ENCODE measurements at regions not wholly inside any gene's neighbourhood (a gene's known extent, or its start where the extent isn't known, plus 50 kb on each side); places are given as distances from the start of the nearest gene placed in this dataset.

DNA sequence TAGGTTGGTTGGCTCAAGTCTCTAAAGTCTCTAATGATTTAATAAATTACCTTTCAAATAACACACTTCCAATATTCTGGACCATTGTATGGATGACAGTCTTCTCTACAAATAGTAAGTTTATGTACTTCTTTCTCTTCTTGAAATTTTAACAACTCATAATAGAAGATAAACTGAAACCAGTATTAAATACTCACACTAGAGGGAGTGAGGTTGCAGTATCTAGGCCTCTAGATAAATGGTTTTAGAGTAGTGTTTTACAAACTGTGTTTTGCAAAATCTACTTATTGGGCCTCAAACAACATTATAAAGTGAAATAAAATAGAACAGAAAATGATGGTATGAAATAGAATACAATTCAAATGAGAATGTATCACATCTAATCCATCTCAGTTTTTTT is 479.9 kb upstream of the BRINP3 start:
- H3K4me1 Mint-ChIP-seq (ENCODE audit: low read depth, unreplicated experiment) = no peaks in the 10 kb centered on the region
- no peak for FAIRE-seq

GRCh38 chr1:190963321-190963720 is 485.7 kb upstream of the BRINP3 start:
- no peaks in the 10 kb centered on the region for H3K79me2 ChIP-seq (ENCODE audit: insufficient read depth, low read length)
- H3K4me3 Mint-ChIP-seq (ENCODE audit: unreplicated experiment) = no peak overlapping the region
- H3K36me3 ChIP-seq (ENCODE audit: insufficient read depth, low read length) = no peaks in the 10 kb centered on the region
- no peaks in the 10 kb centered on the region for H3K9me3 Mint-ChIP-seq (ENCODE audit: unreplicated experiment)
- no peaks in the 10 kb centered on the region for H3K9me3 ChIP-seq (ENCODE audit: insufficient read depth, low read depth, low read length)
- H2AFZ ChIP-seq (ENCODE audit: low read depth, low read length) = no peak overlapping the region
- H4K20me1 ChIP-seq (ENCODE audit: insufficient read depth, low read length) = no peaks in the 10 kb centered on the region
- no peak overlapping the region for H3K9ac ChIP-seq (ENCODE audit: low read length)
- no peak overlapping the region for H3K27ac ChIP-seq (ENCODE audit: low read depth, low read length)
- no peaks in the 10 kb centered on the region for H3K27me3 Mint-ChIP-seq (ENCODE audit: low read depth, unreplicated experiment)
- H3K27ac Mint-ChIP-seq (ENCODE audit: unreplicated experiment) = no peak overlapping the region
- peak; percentile 39 for DNase-seq (ENCODE audit: low read depth)
- H3K4me2 ChIP-seq (ENCODE audit: low read length) = no peak overlapping the region
- no peak overlapping the region for H3K4me3 ChIP-seq (ENCODE audit: insufficient read depth, low read depth, low read length)
- FAIRE-seq = no peak
- H3K27me3 ChIP-seq (ENCODE audit: insufficient read depth, low read length) = no peaks in the 10 kb centered on the region
- H3K4me1 ChIP-seq (ENCODE audit: insufficient read depth, low read length) = no peaks in the 10 kb centered on the region
- H3K4me1 Mint-ChIP-seq (ENCODE audit: low read depth, unreplicated experiment) = no peaks in the 10 kb centered on the region
- TF ChIP-seq, protein P1, sequence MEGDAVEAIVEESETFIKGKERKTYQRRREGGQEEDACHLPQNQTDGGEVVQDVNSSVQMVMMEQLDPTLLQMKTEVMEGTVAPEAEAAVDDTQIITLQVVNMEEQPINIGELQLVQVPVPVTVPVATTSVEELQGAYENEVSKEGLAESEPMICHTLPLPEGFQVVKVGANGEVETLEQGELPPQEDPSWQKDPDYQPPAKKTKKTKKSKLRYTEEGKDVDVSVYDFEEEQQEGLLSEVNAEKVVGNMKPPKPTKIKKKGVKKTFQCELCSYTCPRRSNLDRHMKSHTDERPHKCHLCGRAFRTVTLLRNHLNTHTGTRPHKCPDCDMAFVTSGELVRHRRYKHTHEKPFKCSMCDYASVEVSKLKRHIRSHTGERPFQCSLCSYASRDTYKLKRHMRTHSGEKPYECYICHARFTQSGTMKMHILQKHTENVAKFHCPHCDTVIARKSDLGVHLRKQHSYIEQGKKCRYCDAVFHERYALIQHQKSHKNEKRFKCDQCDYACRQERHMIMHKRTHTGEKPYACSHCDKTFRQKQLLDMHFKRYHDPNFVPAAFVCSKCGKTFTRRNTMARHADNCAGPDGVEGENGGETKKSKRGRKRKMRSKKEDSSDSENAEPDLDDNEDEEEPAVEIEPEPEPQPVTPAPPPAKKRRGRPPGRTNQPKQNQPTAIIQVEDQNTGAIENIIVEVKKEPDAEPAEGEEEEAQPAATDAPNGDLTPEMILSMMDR (IDR thresholded peaks at IDR 0.05; ENCODE audit: insufficient read depth, low read depth, low read length) = no peak
- no peak for TF ChIP-seq EZH2 (IDR thresholded peaks at IDR 0.05; ENCODE audit: insufficient read depth, low read length)
- H3K36me3 Mint-ChIP-seq (ENCODE audit: low read depth, unreplicated experiment) = no peaks in the 10 kb centered on the region

More for the DNA sequence above, 479.9 kb upstream of the BRINP3 start:
- H3K27me3 Mint-ChIP-seq (ENCODE audit: low read depth, unreplicated experiment) = no peaks in the 10 kb centered on the region
- Histone ChIP-seq H3K27ac (ENCODE audit: low read depth, low read length) (no peak overlapping the region), H3K27me3 (ENCODE audit: insufficient read depth, low read length) (no peaks in the 10 kb centered on the region), H3K4me3 (ENCODE audit: insufficient read depth, low read depth, low read length) (no peak overlapping the region), H3K4me2 (ENCODE audit: low read length) (no peak overlapping the region), H4K20me1 (ENCODE audit: insufficient read depth, low read length) (no peaks in the 10 kb centered on the region), H3K79me2 (ENCODE audit: insufficient read depth, low read length) (no peaks in the 10 kb centered on the region), H3K36me3 (ENCODE audit: insufficient read depth, low read length) (no peaks in the 10 kb centered on the region), H2AFZ (ENCODE audit: low read depth, low read length) (no peak overlapping the region), H3K4me1 (ENCODE audit: insufficient read depth, low read length) (no peaks in the 10 kb centered on the region), H3K9ac (ENCODE audit: low read length) (no peak overlapping the region), H3K9me3 (ENCODE audit: insufficient read depth, low read depth, low read length) (no peaks in the 10 kb centered on the region)
- TF ChIP-seq EZH2 (IDR thresholded peaks at IDR 0.05; ENCODE audit: insufficient read depth, low read length) = no peak
- TF ChIP-seq, protein P1 (IDR thresholded peaks at IDR 0.05; ENCODE audit: insufficient read depth, low read depth, low read length) = no peak
- DNase-seq (ENCODE audit: low read depth) = no peak
- no peaks in the 10 kb centered on the region for H3K36me3 Mint-ChIP-seq (ENCODE audit: low read depth, unreplicated experiment)
- no peak overlapping the region for H3K27ac Mint-ChIP-seq (ENCODE audit: unreplicated experiment)
- no peak overlapping the region for H3K4me3 Mint-ChIP-seq (ENCODE audit: unreplicated experiment)
- no peaks in the 10 kb centered on the region for H3K9me3 Mint-ChIP-seq (ENCODE audit: unreplicated experiment)

- no peaks in the 10 kb centered on the region for H3K9me3 Mint-ChIP-seq (ENCODE audit: unreplicated experiment)
- no peaks in the 10 kb centered on the region for H3K4me1 Mint-ChIP-seq (ENCODE audit: low read depth, unreplicated experiment)
- no peak overlapping the region for H3K9ac ChIP-seq (ENCODE audit: low read length)
- H3K36me3 ChIP-seq (ENCODE audit: insufficient read depth, low read length) = no peaks in the 10 kb centered on the region
- H3K27me3 ChIP-seq (ENCODE audit: insufficient read depth, low read length) = no peaks in the 10 kb centered on the region
- H4K20me1 ChIP-seq (ENCODE audit: insufficient read depth, low read length) = no peaks in the 10 kb centered on the region
- TF ChIP-seq, protein P1 (IDR thresholded peaks at IDR 0.05; ENCODE audit: insufficient read depth, low read depth, low read length) = no peak
- TF ChIP-seq EZH2 (IDR thresholded peaks at IDR 0.05; ENCODE audit: insufficient read depth, low read length) = no peak
- no peak for DNase-seq (ENCODE audit: low read depth)
- no peaks in the 10 kb centered on the region for H3K9me3 ChIP-seq (ENCODE audit: insufficient read depth, low read depth, low read length)
- no peak overlapping the region for H3K4me3 ChIP-seq (ENCODE audit: insufficient read depth, low read depth, low read length)
- no peaks in the 10 kb centered on the region for H3K79me2 ChIP-seq (ENCODE audit: insufficient read depth, low read length)
- H3K27ac Mint-ChIP-seq (ENCODE audit: unreplicated experiment) = no peak overlapping the region
- no peak overlapping the region for H3K4me3 Mint-ChIP-seq (ENCODE audit: unreplicated experiment)
- H2AFZ ChIP-seq (ENCODE audit: low read depth, low read length) = no peak overlapping the region
- no peak overlapping the region for H3K4me2 ChIP-seq (ENCODE audit: low read length)
- no peaks in the 10 kb centered on the region for H3K36me3 Mint-ChIP-seq (ENCODE audit: low read depth, unreplicated experiment)
- no peak overlapping the region for H3K27ac ChIP-seq (ENCODE audit: low read depth, low read length)
- H3K27me3 Mint-ChIP-seq (ENCODE audit: low read depth, unreplicated experiment) = no peaks in the 10 kb centered on the region
- FAIRE-seq = no peak
- no peaks in the 10 kb centered on the region for H3K4me1 ChIP-seq (ENCODE audit: insufficient read depth, low read length)
These were observed 498.2 kb upstream of the BRINP3 start for GRCh38 chr1:190975827-190976226.
